NB4 (cell line): ENCODE measurements at regions not wholly inside any gene's neighbourhood (a gene's known extent, or its start where the extent isn't known, plus 50 kb on each side); places are given as distances from the start of the nearest gene placed in this dataset.

Experiments used
- DNase-seq: peaks from one replicate; pipeline ENCODE4 v3.0.0; 2010; ENCODE audit warnings: low read depth
- H3K4me3 ChIP-seq: one replicate; pipeline ENCODE4 v1.5.1; 2011; ENCODE audit warnings: mild to moderate bottlenecking, low read depth, low read length, moderate library complexity
- MYC ChIP-seq: IDR thresholded peaks from 2 replicates; pipeline ENCODE4 v1.6.1; 2011; ENCODE audit warnings: low read depth, low read length
- POLR2A ChIP-seq: IDR thresholded peaks from 2 replicates; pipeline ENCODE4 v1.6.1; 2011; ENCODE audit warnings: mild to moderate bottlenecking; ENCODE audit not compliant: insufficient read length; ENCODE audit errors: extremely low read depth
- TF ChIP-seq, protein P1 (sequence below): IDR thresholded peaks from 2 replicates; pipeline ENCODE4 v1.6.1; 2011; ENCODE audit warnings: low read depth, low read length
- TF ChIP-seq, protein P2 (sequence below): IDR thresholded peaks from one replicate; pipeline ENCODE4 v1.5.1; 2012; ENCODE audit warnings: low read depth, low read length

DNA sequence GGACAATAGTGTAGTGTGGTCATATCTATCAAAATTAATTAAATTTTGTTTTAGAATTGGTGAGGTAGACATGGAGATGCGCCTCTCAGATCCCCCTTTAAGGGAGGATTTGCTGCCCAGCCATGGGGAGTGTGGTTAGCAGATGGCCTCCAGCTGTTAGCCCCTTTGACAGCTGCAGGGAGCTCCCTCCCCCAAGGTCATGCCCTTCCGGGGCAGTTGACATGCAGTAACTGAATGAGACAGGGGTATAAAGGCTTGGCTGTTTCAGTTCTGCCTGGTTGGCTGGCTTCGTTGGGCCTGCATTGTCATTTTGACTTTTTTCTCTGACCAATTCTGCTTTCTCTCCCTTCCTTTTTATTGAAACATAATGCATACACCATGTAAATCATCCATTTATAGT, 291.5 kb upstream of the SRRM4 start:
- H3K4me3 ChIP-seq, result no peak overlapping the region
- TF ChIP-seq POLR2A (no peak), MYC (no peak)
- TF ChIP-seq, protein P1, sequence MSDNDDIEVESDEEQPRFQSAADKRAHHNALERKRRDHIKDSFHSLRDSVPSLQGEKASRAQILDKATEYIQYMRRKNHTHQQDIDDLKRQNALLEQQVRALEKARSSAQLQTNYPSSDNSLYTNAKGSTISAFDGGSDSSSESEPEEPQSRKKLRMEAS, result no peak
- TF ChIP-seq, protein P2, sequence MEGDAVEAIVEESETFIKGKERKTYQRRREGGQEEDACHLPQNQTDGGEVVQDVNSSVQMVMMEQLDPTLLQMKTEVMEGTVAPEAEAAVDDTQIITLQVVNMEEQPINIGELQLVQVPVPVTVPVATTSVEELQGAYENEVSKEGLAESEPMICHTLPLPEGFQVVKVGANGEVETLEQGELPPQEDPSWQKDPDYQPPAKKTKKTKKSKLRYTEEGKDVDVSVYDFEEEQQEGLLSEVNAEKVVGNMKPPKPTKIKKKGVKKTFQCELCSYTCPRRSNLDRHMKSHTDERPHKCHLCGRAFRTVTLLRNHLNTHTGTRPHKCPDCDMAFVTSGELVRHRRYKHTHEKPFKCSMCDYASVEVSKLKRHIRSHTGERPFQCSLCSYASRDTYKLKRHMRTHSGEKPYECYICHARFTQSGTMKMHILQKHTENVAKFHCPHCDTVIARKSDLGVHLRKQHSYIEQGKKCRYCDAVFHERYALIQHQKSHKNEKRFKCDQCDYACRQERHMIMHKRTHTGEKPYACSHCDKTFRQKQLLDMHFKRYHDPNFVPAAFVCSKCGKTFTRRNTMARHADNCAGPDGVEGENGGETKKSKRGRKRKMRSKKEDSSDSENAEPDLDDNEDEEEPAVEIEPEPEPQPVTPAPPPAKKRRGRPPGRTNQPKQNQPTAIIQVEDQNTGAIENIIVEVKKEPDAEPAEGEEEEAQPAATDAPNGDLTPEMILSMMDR, result no peak
- no peak for DNase-seq

DNA sequence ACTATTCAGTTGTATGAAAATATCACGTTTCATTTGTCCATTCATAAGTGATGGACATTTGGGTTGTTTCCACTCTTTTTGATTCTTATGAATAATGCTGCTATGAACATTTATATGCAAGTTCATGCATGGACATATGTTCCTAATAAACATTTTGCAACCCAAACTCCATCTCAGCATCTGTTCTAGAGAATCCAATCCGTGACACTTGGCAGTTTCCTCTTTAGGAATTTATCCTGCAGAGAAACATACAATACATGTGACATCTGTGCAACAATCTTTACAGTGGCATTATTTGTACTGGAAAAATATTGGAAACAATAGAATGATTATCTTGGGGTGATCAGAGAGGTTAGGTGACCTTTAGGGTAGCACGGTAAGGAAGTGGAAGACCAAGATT, 290.8 kb upstream of the SRRM4 start:
- H3K4me3 ChIP-seq, result no peak overlapping the region
- TF ChIP-seq, protein P1, result no peak
- TF ChIP-seq POLR2A (no peak), MYC (no peak)
- TF ChIP-seq, protein P2, result no peak
- no peak for DNase-seq

DNA sequence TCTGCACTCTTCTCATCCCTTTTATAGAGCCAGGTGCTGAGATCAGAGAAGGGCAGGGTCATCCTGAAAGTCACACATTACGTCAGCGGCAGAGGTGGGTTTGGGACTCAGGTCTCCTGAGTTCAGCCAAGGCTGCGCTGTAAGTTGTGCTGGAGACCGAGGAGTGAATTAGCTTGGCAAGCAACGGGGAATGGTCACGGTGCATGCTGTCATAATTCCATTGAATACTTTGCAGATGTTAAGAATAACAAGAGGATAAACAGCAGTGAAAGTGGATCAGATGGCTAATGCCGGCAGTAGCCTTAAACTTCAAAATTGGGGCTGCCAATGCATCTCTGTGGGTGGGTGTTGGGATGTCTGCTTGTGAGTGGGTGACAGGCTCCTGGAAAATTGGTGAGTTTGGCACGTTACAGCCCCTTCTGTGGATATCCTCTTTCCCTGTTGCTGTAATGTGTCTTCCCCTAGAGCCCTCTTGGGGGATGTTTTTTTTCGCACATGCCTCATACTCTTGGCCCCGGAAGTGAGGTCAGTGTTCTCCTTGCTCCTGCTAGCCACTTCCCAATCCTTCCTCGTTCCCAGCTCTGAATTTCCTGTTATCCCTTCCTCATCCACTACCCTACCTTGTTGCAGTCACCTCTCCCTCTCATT, 287.1 kb upstream of the SRRM4 start:
- H3K4me3 ChIP-seq, result no peak overlapping the region
- no peak for DNase-seq
- TF ChIP-seq, protein P2, result no peak
- TF ChIP-seq POLR2A, result no peak
- TF ChIP-seq, protein P1, result no peak
- TF ChIP-seq MYC, result no peak

DNA sequence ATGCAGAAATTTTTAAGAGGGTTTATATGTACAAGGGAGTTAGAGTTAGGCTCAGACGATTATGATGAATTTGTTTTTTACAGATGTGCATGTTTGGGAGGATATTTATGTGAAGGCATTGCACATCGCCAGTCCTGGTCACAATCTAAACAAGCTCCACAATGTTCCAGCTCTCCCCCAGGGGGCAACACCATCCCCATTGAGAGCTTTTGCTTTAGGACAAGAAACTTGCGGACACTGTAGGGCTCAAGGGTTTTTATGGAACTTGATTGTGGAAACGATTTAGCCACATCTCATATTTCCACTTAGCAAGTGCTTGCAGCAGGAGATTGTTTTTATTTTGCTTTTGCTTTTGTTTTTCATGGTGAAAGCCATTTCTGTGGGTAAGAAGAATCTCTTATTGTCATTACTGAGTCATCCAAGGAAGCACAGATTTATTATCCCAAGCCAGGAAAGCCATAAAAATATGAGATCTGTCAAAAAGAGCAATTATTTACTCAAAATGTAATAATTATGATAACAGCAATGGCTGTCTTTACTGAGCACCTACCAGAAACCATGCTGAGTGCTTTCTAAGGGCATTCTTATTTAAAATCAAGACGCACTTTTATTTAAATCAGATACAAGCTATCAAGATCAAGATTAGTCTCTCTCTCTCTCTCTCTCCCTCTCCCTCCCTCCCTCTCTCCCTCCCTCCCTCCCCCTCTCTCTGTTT, 276.7 kb upstream of the SRRM4 start:
- peak; percentile 8 for DNase-seq
- no peak for TF ChIP-seq POLR2A
- TF ChIP-seq, protein P1, result no peak
- TF ChIP-seq, protein P2, result peak; percentile 12
- no peak for TF ChIP-seq MYC
- H3K4me3 ChIP-seq, result no peak overlapping the region

DNA sequence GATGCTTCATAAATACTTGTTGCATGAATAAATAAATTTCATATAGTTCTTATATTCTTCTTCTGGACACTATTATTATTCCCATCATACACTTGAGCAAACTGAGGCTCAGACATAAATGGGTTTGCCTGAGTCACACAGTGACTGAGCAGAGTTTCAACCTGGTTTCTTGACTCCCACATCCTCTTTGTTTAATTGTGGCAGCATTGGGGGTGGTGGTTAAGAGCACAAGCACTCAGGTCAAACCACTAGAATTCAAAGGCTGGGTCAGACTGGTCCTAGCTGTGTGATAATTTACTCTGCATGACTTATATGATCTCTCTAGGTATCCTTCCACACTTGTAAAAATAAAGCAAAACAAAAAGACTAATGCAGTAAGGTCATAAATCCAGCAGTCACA, 274.9 kb upstream of the SRRM4 start:
- no peak for DNase-seq
- no peak overlapping the region for H3K4me3 ChIP-seq
- TF ChIP-seq MYC, result no peak
- TF ChIP-seq, protein P1, result no peak
- TF ChIP-seq, protein P2, result no peak
